Osteoblast (primary cell): ENCODE measurements at regions not wholly inside any gene's neighbourhood (a gene's known extent, or its start where the extent isn't known, plus 50 kb on each side); places are given as distances from the start of the nearest gene placed in this dataset.

ENCODE experiments used
- DNase-seq: peaks from one replicate; pipeline ENCODE4 v3.0.0; 2011; ENCODE audit warnings: low spot score, mixed read lengths; ENCODE audit not compliant: insufficient read length; ENCODE audit errors: missing footprints
- H2AFZ ChIP-seq: 2 replicates; pipeline ENCODE4 v1.6.0; 2011; ENCODE audit warnings: mild to moderate bottlenecking, low read length
- H3K27ac ChIP-seq: 2 replicates; pipeline ENCODE4 v1.5.1; 2011; ENCODE audit warnings: mild to moderate bottlenecking, low read depth, low read length, moderate library complexity
- H3K27me3 ChIP-seq: 2 replicates; pipeline ENCODE4 v1.6.0; 2012; ENCODE audit warnings: mild to moderate bottlenecking, control low read depth, inconsistent platforms, low read length, moderate library complexity; ENCODE audit not compliant: insufficient read depth
- H3K36me3 ChIP-seq: 2 replicates; pipeline ENCODE4 v1.5.1; 2011; ENCODE audit warnings: mild to moderate bottlenecking, low read length, control low read depth, moderate library complexity; ENCODE audit not compliant: insufficient read depth
- H3K4me1 ChIP-seq: 2 replicates; pipeline ENCODE4 v1.5.1; 2011; ENCODE audit warnings: mild to moderate bottlenecking, low read length, control low read depth, moderate library complexity; ENCODE audit not compliant: insufficient read depth
- H3K4me2 ChIP-seq: 2 replicates; pipeline ENCODE4 v1.6.0; 2011; ENCODE audit warnings: mild to moderate bottlenecking, low read length; ENCODE audit not compliant: insufficient read depth
- H3K4me3 ChIP-seq: fragments of 200-600 bp; sonication (generic); 3 replicates; pipeline ENCODE4 v1.5.1; 2012; ENCODE audit warnings: mild to moderate bottlenecking, low read length, inconsistent platforms; ENCODE audit not compliant: insufficient read depth
- H3K79me2 ChIP-seq: 2 replicates; pipeline ENCODE4 v1.6.0; 2012; ENCODE audit warnings: mild to moderate bottlenecking, low read length, control low read depth, inconsistent platforms; ENCODE audit not compliant: insufficient read depth
- H3K9me3 ChIP-seq: 2 replicates; pipeline ENCODE4 v1.5.1; 2011; ENCODE audit warnings: low read depth, low read length, control low read depth
- H4K20me1 ChIP-seq: 2 replicates; pipeline ENCODE4 v1.6.0; 2012; ENCODE audit warnings: mild to moderate bottlenecking, low read length, control low read depth; ENCODE audit not compliant: insufficient read depth
- CTCF ChIP-seq: IDR thresholded peaks from 2 replicates; pipeline ENCODE4 v1.5.1; 2011; ENCODE audit warnings: mild to moderate bottlenecking, low read depth, low read length, moderate library complexity; ENCODE audit errors: extremely low read depth

- H3K4me1 ChIP-seq: peaks cover 23% of the 10 kb centered on the region
- H3K27me3 ChIP-seq: no peaks in the 10 kb centered on the region
- DNase-seq: no peak
- H3K79me2 ChIP-seq: no peaks in the 10 kb centered on the region
- H3K36me3 ChIP-seq: no peaks in the 10 kb centered on the region
- H3K4me3 ChIP-seq: no peak overlapping the region
- H3K4me2 ChIP-seq: no peak overlapping the region
- H2AFZ ChIP-seq: no peak overlapping the region
- no peaks in the 10 kb centered on the region for H4K20me1 ChIP-seq
- H3K27ac ChIP-seq: no peak overlapping the region
- no peak for TF ChIP-seq CTCF
- no peaks in the 10 kb centered on the region for H3K9me3 ChIP-seq
These were observed 105.2 kb upstream of the GADD45A start for GRCh38 chr1:67579623-67580394.

- Histone ChIP-seq H3K4me2 (no peak overlapping the region), H3K79me2 (no peaks in the 10 kb centered on the region), H3K4me1 (peaks cover 22% of the 10 kb centered on the region), H3K4me3 (no peak overlapping the region), H3K27ac (no peak overlapping the region), H2AFZ (no peak overlapping the region), H3K27me3 (no peaks in the 10 kb centered on the region), H4K20me1 (no peaks in the 10 kb centered on the region), H3K36me3 (no peaks in the 10 kb centered on the region), H3K9me3 (no peaks in the 10 kb centered on the region)
- no peak for DNase-seq
- no peak for TF ChIP-seq CTCF
These were observed 104.2 kb upstream of the GADD45A start for GRCh38 chr1:67580691-67581403.

GRCh38 chr1:67582625-67583461 lies 102.2 kb upstream of the GADD45A start:
- Histone ChIP-seq H3K4me3 (no peak overlapping the region), H3K4me2 (peak overlapping the region; percentile 56), H3K36me3 (no peaks in the 10 kb centered on the region), H3K27me3 (no peaks in the 10 kb centered on the region), H3K4me1 (peaks cover 35% of the 10 kb centered on the region), H4K20me1 (no peaks in the 10 kb centered on the region), H3K79me2 (no peaks in the 10 kb centered on the region), H2AFZ (peak overlapping the region; percentile 44), H3K27ac (peak overlapping the region; percentile 83), H3K9me3 (no peaks in the 10 kb centered on the region)
- DNase-seq: peak; percentile 46
- TF ChIP-seq CTCF: no peak
